ENCODE measurements at regions not wholly inside any gene's neighbourhood (a gene's known extent, or its start where the extent isn't known, plus 50 kb on each side); places are given as distances from the start of the nearest gene placed in this dataset.

DNA sequence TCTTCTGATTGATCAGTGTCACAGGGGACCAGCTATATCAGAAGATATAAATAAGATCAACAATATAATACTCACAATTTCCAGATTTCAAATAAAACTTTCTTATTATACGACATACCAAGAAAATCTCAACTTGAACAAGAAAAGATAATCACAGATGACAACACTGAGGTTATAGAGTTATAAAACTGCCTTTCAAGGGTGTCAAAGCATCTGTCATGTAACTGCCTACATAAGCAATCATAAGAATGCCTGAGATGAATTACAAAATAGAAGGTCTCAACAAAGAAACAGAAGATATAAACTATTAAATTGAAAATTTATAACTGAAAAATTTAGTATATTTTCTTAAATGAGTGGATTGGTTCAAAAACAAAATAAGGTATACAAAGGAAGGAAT is 659.2 kb downstream of the SLC16A7 start:
- Histone ChIP-seq H3K4me1 (ENCODE audit: control insufficient read depth in 2 of 2, insufficient read depth in 2 of 2, low read length in 1 of 2) (no peaks in the 10 kb centered on the region), H3K4me3 (ENCODE audit: low read depth in 1 of 2, low read length in 2 of 2) (no peak overlapping the region), H3K27ac (ENCODE audit: low read depth in 2 of 2, low read length in 1 of 2) (no peak overlapping the region), H3K9me3 (ENCODE audit: control insufficient read depth in 2 of 2, insufficient read depth in 1 of 2, low read depth in 1 of 2, low read length in 1 of 2) (no peaks in the 10 kb centered on the region), H3K27me3 (ENCODE audit: control insufficient read depth in 1 of 2, insufficient read depth in 2 of 2, low read length in 2 of 2) (no peaks in the 10 kb centered on the region), H3K36me3 (ENCODE audit: control insufficient read depth in 2 of 2, insufficient read depth in 2 of 2, low read length in 1 of 2) (no peaks in the 10 kb centered on the region)
- 91 to 94% methylated on average over 1 of the region's 1 CpG for WGBS, 2 donors

DNA sequence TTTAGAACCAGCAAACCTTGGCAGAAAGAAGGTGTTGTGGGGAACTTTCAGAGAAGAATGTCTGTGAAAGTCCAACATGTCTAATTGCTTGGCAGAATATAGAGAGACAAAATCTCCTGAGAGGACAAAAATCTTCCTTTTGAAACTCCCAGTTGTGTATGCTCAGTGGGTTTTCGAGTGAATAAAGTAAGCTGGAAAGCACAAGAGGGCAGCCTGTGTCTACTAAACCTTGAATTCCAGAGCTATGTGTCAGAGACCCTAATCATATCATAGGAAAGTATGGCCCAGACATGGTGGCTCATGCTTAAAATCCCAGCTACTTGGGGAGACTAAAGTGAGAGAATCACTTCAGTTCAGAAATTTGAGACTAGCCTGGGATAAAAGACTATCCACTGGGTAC is 661.2 kb downstream of the SLC16A7 start:
- no peak overlapping the region for H3K27ac ChIP-seq (ENCODE audit: low read depth in 2 of 2, low read length in 1 of 2)
- 51 to 56% methylated on average over 1 of the region's 1 CpG for WGBS, 2 donors
- H3K4me1 ChIP-seq (ENCODE audit: control insufficient read depth in 2 of 2, insufficient read depth in 2 of 2, low read length in 1 of 2) = no peaks in the 10 kb centered on the region
- no peak overlapping the region for H3K4me3 ChIP-seq (ENCODE audit: low read depth in 1 of 2, low read length in 2 of 2)
- no peaks in the 10 kb centered on the region for H3K36me3 ChIP-seq (ENCODE audit: control insufficient read depth in 2 of 2, insufficient read depth in 2 of 2, low read length in 1 of 2)
- no peaks in the 10 kb centered on the region for H3K27me3 ChIP-seq (ENCODE audit: control insufficient read depth in 1 of 2, insufficient read depth in 2 of 2, low read length in 2 of 2)
- no peaks in the 10 kb centered on the region for H3K9me3 ChIP-seq (ENCODE audit: control insufficient read depth in 2 of 2, insufficient read depth in 1 of 2, low read depth in 1 of 2, low read length in 1 of 2)

DNA sequence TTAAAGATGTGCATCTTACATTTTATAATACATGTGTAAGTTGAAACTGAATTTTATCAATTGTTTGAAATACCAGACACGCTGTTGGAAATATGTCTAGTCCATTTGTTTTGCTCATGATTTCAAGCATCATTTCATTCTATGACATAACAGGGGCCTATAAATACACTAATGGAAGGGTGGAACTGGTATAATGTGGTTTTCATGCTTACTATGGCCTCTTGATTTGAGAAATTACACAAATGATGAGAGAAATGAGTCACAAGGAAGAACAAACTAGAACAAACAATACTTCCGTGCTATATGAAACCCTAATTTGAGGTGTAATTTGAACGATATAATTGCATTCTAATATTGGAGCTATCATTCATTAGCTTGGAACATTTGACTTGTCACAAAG is 663.4 kb downstream of the SLC16A7 start:
- no peaks in the 10 kb centered on the region for H3K27me3 ChIP-seq (ENCODE audit: control insufficient read depth in 1 of 2, insufficient read depth in 2 of 2, low read length in 2 of 2)
- no peaks in the 10 kb centered on the region for H3K9me3 ChIP-seq (ENCODE audit: control insufficient read depth in 2 of 2, insufficient read depth in 1 of 2, low read depth in 1 of 2, low read length in 1 of 2)
- H3K27ac ChIP-seq (ENCODE audit: low read depth in 2 of 2, low read length in 1 of 2) = no peak overlapping the region
- H3K4me3 ChIP-seq (ENCODE audit: low read depth in 1 of 2, low read length in 2 of 2) = no peak overlapping the region
- WGBS, 2 donors = 63 to 73% methylated on average over 3 of the region's 3 CpGs
- no peaks in the 10 kb centered on the region for H3K4me1 ChIP-seq (ENCODE audit: control insufficient read depth in 2 of 2, insufficient read depth in 2 of 2, low read length in 1 of 2)
- H3K36me3 ChIP-seq (ENCODE audit: control insufficient read depth in 2 of 2, insufficient read depth in 2 of 2, low read length in 1 of 2) = no peaks in the 10 kb centered on the region

DNA sequence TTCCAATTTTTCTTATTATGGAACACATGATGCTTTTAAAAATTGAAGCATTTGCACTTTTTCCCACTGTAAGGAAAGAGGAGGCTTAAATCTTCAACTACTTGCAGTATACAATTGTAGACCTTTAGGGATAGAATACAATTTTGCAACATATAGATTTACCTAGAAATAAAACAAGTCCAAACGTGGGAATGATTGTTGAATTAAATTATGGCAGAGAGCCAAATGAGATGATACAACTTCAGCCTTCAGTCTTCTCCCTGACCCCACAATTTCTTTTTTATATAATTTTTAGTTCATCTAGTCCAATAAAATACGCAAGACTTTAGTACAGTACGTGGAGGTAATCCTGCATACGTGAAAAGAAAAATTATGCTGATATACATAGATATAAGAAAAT is 666.5 kb downstream of the SLC16A7 start:
- Histone ChIP-seq H3K36me3 (ENCODE audit: control insufficient read depth in 2 of 2, insufficient read depth in 2 of 2, low read length in 1 of 2) (no peaks in the 10 kb centered on the region), H3K27me3 (ENCODE audit: control insufficient read depth in 1 of 2, insufficient read depth in 2 of 2, low read length in 2 of 2) (no peaks in the 10 kb centered on the region), H3K27ac (ENCODE audit: low read depth in 2 of 2, low read length in 1 of 2) (no peak overlapping the region), H3K4me1 (ENCODE audit: control insufficient read depth in 2 of 2, insufficient read depth in 2 of 2, low read length in 1 of 2) (no peaks in the 10 kb centered on the region), H3K9me3 (ENCODE audit: control insufficient read depth in 2 of 2, insufficient read depth in 1 of 2, low read depth in 1 of 2, low read length in 1 of 2) (no peaks in the 10 kb centered on the region), H3K4me3 (ENCODE audit: low read depth in 1 of 2, low read length in 2 of 2) (no peak overlapping the region)
- WGBS, 2 donors = 66% methylated on average over 4 of the region's 4 CpGs

DNA sequence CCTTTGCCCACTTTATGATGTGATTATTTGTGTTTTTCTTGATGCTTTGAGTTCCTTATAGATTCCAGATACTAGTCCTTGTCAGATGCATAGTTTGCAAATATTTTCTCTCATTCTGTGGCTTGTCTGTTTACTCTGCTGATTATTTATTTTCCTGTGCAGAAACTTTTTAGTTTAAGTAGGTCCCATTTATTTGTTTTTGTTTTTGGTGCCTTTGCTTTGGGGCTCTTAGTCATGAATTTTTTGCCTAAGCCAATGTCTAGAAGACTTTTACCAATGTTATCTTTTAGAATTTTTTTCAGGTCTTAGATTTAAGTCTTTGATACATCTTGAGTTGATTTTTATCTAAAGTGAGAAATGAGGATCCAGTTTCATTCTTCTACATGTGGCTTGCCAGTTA is 667.3 kb downstream of the SLC16A7 start:
- H3K27me3 ChIP-seq (ENCODE audit: control insufficient read depth in 1 of 2, insufficient read depth in 2 of 2, low read length in 2 of 2) = no peaks in the 10 kb centered on the region
- H3K4me1 ChIP-seq (ENCODE audit: control insufficient read depth in 2 of 2, insufficient read depth in 2 of 2, low read length in 1 of 2) = no peaks in the 10 kb centered on the region
- H3K4me3 ChIP-seq (ENCODE audit: low read depth in 1 of 2, low read length in 2 of 2) = no peak overlapping the region
- H3K27ac ChIP-seq (ENCODE audit: low read depth in 2 of 2, low read length in 1 of 2) = no peak overlapping the region
- H3K9me3 ChIP-seq (ENCODE audit: control insufficient read depth in 2 of 2, insufficient read depth in 1 of 2, low read depth in 1 of 2, low read length in 1 of 2) = no peaks in the 10 kb centered on the region
- H3K36me3 ChIP-seq (ENCODE audit: control insufficient read depth in 2 of 2, insufficient read depth in 2 of 2, low read length in 1 of 2) = no peaks in the 10 kb centered on the region

DNA sequence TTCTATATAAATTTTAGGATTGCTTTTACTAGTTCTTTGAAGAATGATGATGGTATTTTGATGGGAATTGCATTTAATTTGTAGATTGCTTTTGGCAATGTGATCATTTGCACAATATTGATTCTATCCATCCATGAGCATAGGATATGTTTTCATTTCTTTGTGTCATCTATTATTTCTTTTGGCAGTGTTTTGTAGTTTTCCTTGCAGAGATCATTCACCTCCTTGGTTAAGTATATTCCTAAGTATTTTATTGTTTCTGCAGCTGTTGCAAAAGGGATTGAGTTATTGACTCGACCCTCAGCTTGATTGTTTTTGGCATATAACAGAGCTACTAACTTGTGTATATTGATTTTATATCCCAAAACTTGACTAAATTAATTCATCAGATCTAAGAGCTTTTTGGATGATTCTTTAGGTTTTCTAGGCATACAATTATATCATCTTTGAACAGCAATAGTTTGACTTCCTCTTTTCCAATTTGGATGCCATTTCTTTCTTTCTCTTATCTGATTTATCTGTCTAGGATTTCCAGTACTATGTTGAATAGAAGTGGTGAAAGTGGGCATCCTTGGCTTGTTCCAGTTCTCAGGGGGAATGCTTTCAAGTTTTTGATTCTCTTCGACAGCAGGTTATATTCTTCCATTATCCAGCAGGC is 668.1 kb downstream of the SLC16A7 start:
- no peaks in the 10 kb centered on the region for H3K4me1 ChIP-seq (ENCODE audit: control insufficient read depth in 2 of 2, insufficient read depth in 2 of 2, low read length in 1 of 2)
- no peaks in the 10 kb centered on the region for H3K27me3 ChIP-seq (ENCODE audit: control insufficient read depth in 1 of 2, insufficient read depth in 2 of 2, low read length in 2 of 2)
- no peaks in the 10 kb centered on the region for H3K36me3 ChIP-seq (ENCODE audit: control insufficient read depth in 2 of 2, insufficient read depth in 2 of 2, low read length in 1 of 2)
- no peaks in the 10 kb centered on the region for H3K9me3 ChIP-seq (ENCODE audit: control insufficient read depth in 2 of 2, insufficient read depth in 1 of 2, low read depth in 1 of 2, low read length in 1 of 2)
- 80 to 86% methylated on average over 2 of the region's 2 CpGs for WGBS, 2 donors
- no peak overlapping the region for H3K4me3 ChIP-seq (ENCODE audit: low read depth in 1 of 2, low read length in 2 of 2)
- no peak overlapping the region for H3K27ac ChIP-seq (ENCODE audit: low read depth in 2 of 2, low read length in 1 of 2)

DNA sequence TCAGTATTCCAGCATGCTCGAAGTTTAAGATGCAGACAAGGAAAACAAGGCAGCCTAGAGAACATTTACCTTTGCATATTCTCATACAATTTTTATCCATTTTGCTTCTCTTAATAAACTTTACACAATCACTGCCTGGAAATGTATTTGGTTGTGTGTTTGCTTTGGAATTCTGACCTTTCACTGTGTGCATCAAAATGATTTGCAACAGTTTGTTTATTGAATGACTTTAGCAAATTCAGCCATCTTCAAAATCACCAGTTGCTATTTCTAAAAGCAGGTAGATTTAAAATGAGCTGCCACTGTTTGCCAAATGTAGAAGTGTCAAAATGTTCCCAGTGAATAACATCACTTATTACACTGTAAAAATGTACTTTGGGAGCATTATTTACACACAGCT is 669.9 kb downstream of the SLC16A7 start:
- H3K4me3 ChIP-seq (ENCODE audit: low read depth in 1 of 2, low read length in 2 of 2) = no peak overlapping the region
- no peaks in the 10 kb centered on the region for H3K4me1 ChIP-seq (ENCODE audit: control insufficient read depth in 2 of 2, insufficient read depth in 2 of 2, low read length in 1 of 2)
- no peak overlapping the region for H3K27ac ChIP-seq (ENCODE audit: low read depth in 2 of 2, low read length in 1 of 2)
- WGBS, 2 donors = 61 to 62% methylated on average over 1 of the region's 1 CpG
- H3K9me3 ChIP-seq (ENCODE audit: control insufficient read depth in 2 of 2, insufficient read depth in 1 of 2, low read depth in 1 of 2, low read length in 1 of 2) = peaks cover 0 to 2% of the 10 kb centered on the region in 2 donors
- H3K36me3 ChIP-seq (ENCODE audit: control insufficient read depth in 2 of 2, insufficient read depth in 2 of 2, low read length in 1 of 2) = no peaks in the 10 kb centered on the region
- H3K27me3 ChIP-seq (ENCODE audit: control insufficient read depth in 1 of 2, insufficient read depth in 2 of 2, low read length in 2 of 2) = no peaks in the 10 kb centered on the region

DNA sequence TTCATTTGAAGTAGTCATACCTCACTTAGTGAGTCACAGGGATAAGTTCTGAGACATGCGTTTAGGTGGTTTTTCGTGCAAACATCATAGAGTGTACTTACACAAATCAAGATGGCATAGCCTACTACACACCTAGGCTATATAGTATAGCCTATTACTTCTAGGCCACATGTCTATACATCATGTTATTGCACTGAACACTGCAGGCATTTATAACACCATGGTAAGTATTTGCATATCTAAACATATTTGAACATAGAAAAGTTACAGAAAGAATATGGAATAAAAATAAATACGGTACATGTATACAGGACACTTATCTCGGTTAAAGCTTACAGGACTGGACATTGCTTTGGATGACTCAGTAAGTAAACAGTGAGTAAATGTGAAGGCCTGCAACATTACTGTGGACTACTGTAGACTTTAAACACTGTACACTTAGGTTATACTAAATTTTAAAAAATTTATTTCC is 670.6 kb downstream of the SLC16A7 start:
- Histone ChIP-seq H3K36me3 (ENCODE audit: control insufficient read depth in 2 of 2, insufficient read depth in 2 of 2, low read length in 1 of 2) (no peaks in the 10 kb centered on the region), H3K4me1 (ENCODE audit: control insufficient read depth in 2 of 2, insufficient read depth in 2 of 2, low read length in 1 of 2) (no peaks in the 10 kb centered on the region), H3K27ac (ENCODE audit: low read depth in 2 of 2, low read length in 1 of 2) (no peak overlapping the region), H3K27me3 (ENCODE audit: control insufficient read depth in 1 of 2, insufficient read depth in 2 of 2, low read length in 2 of 2) (no peaks in the 10 kb centered on the region), H3K9me3 (ENCODE audit: control insufficient read depth in 2 of 2, insufficient read depth in 1 of 2, low read depth in 1 of 2, low read length in 1 of 2) (peaks cover 0 to 2% of the 10 kb centered on the region in 2 donors), H3K4me3 (ENCODE audit: low read depth in 1 of 2, low read length in 2 of 2) (no peak overlapping the region)
- 66 to 75% methylated on average over 4 of the region's 4 CpGs for WGBS, 2 donors

DNA sequence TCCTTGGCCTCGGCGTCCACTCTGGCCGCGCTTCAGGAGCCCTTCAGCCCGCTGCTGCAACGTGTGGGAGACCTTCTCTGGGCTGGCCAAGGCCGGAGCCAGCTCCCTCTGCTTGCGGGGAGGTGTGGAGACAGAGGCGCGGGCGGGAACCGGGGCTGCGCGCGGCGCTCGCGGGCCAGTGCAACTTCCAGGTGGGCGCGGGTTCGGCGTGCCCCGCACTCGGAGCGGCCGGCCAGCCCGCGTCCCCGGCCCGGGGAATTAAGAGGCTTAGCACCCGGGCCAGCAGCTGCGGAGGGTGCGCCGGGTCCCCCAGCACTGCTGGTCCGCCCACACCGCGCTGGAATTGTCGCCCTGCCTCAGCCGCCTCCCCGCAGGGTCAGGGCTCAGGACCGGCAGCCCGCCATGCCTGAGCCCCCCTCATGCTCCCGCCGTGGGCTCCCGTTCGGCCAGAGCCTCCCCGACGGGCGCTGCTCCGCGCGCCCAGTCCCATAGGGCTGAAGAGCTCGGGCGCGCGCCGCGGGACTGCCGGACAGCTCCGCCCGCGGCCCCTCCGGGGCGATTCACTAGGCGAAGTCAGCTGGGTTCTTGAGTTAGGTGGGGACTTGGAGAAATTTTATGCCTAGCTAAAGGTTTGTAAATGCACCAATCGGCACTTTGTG is 673.9 kb downstream of the SLC16A7 start:
- Histone ChIP-seq H3K4me3 (ENCODE audit: low read depth in 1 of 2, low read length in 2 of 2) (no peak overlapping the region), H3K36me3 (ENCODE audit: control insufficient read depth in 2 of 2, insufficient read depth in 2 of 2, low read length in 1 of 2) (no peaks in the 10 kb centered on the region), H3K27ac (ENCODE audit: low read depth in 2 of 2, low read length in 1 of 2) (no peak overlapping the region), H3K27me3 (ENCODE audit: control insufficient read depth in 1 of 2, insufficient read depth in 2 of 2, low read length in 2 of 2) (no peaks in the 10 kb centered on the region), H3K4me1 (ENCODE audit: control insufficient read depth in 2 of 2, insufficient read depth in 2 of 2, low read length in 1 of 2) (no peaks in the 10 kb centered on the region), H3K9me3 (ENCODE audit: control insufficient read depth in 2 of 2, insufficient read depth in 1 of 2, low read depth in 1 of 2, low read length in 1 of 2) (peaks cover 0 to 2% of the 10 kb centered on the region in 2 donors)
- WGBS, 2 donors = 96 to 97% methylated on average over 64 to 66 of the region's 66 CpGs

DNA sequence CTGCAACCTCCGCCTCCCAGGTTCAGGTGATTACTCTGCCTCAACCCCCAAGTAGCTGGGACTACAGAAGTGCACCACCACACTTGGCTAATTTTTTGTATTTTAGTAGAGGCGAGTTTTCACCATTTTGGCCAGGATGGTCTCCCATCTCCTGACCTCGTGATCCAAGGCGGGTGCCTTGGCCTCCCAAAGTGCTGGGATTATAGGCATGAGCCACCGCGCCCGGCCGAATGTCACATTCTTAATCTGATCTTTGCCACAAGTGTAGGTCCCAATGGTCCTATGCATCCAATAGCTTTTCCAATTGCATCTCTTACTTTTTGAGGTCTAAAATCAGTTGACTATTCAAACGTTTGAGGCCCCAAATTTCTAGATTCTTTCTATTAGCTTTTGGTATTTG is 676.0 kb downstream of the SLC16A7 start:
- no peaks in the 10 kb centered on the region for H3K27me3 ChIP-seq (ENCODE audit: control insufficient read depth in 1 of 2, insufficient read depth in 2 of 2, low read length in 2 of 2)
- no peak overlapping the region for H3K27ac ChIP-seq (ENCODE audit: low read depth in 2 of 2, low read length in 1 of 2)
- 81 to 88% methylated on average over 9 of the region's 9 CpGs for WGBS, 2 donors
- H3K4me3 ChIP-seq (ENCODE audit: low read depth in 1 of 2, low read length in 2 of 2) = no peak overlapping the region
- H3K4me1 ChIP-seq (ENCODE audit: control insufficient read depth in 2 of 2, insufficient read depth in 2 of 2, low read length in 1 of 2) = no peaks in the 10 kb centered on the region
- no peaks in the 10 kb centered on the region for H3K36me3 ChIP-seq (ENCODE audit: control insufficient read depth in 2 of 2, insufficient read depth in 2 of 2, low read length in 1 of 2)
- peaks cover 0 to 2% of the 10 kb centered on the region in 2 donors for H3K9me3 ChIP-seq (ENCODE audit: control insufficient read depth in 2 of 2, insufficient read depth in 1 of 2, low read depth in 1 of 2, low read length in 1 of 2)
